ENCODE measurements at regions not wholly inside any gene's neighbourhood (a gene's known extent, or its start where the extent isn't known, plus 50 kb on each side); places are given as distances from the start of the nearest gene placed in this dataset.

GRCh38 chr10:133006806-133007205 lies 64.4 kb upstream of the CFAP46 start:
- Histone ChIP-seq H3K36me3 (replicated peaks in 1 of 2; ENCODE audit: control insufficient read depth in 1 of 2, insufficient read depth in 2 of 2, low read length in 1 of 2) (no peaks in the 10 kb centered on the region), H3K9me2 (no peaks in the 10 kb centered on the region), H4K20me1 (ENCODE audit: insufficient read depth) (no peaks in the 10 kb centered on the region), H3K9ac (no peak overlapping the region), H3K9me3 (no peaks in the 10 kb centered on the region), H3K4me1 (ENCODE audit: control insufficient read depth in 1 of 2, insufficient read depth in 2 of 2, low read depth in 1 of 2, low read length in 1 of 2) (no peaks in the 10 kb centered on the region), H3K79me2 (ENCODE audit: insufficient read depth) (no peaks in the 10 kb centered on the region), H3F3A (replicated peaks; ENCODE audit: insufficient read depth) (peaks cover 8% of the 10 kb centered on the region), H3K4me2 (no peak overlapping the region), H3K27ac (ENCODE audit: low read depth in 2 of 2, low read length in 1 of 2) (no peak overlapping the region), H3K27me3 (ENCODE audit: insufficient read depth) (no peaks in the 10 kb centered on the region), H2AFZ (ENCODE audit: low read depth) (no peak overlapping the region), H3K4me3 (ENCODE audit: low read depth in 2 of 2, low read length in 1 of 2) (no peak overlapping the region)
- POLR2A ChIA-PET, result no interaction called here
- WGBS (ENCODE audit: low lambda C conversion rate), result 77% methylated on average over 4 of the region's 18 CpGs
- CTCF ChIA-PET, result no interaction called here
- TF ChIP-seq CHD2 (IDR thresholded peaks at IDR 0.05; ENCODE audit: low read length, partially characterized antibody) (no peak), JUND (IDR thresholded peaks at IDR 0.05) (no peak), RCOR1 (IDR thresholded peaks at IDR 0.05; ENCODE audit: low read length) (no peak), MAX (IDR thresholded peaks at IDR 0.05; ENCODE audit: low read depth) (no peak), TAF1 (IDR thresholded peaks at IDR 0.05; ENCODE audit: borderline replicate concordance, low read depth, low read length) (no peak), NRF1 (IDR thresholded peaks at IDR 0.05; ENCODE audit: low read depth, low read length) (no peak), TCF12 (IDR thresholded peaks at IDR 0.05) (no peak), SIN3A (IDR thresholded peaks at IDR 0.05; ENCODE audit: borderline replicate concordance, low read depth, low read length) (no peak), IRF3 (IDR thresholded peaks at IDR 0.05; ENCODE audit: low read depth, low read length) (no peak)
- DNase-seq, result no peak

GRCh38 chr10:133006202-133006601 lies 63.8 kb upstream of the CFAP46 start:
- 27% methylated on average over 4 of the region's 10 CpGs for WGBS (ENCODE audit: low lambda C conversion rate)
- no peak for TF ChIP-seq FOXJ3 (CRISPR knock-in tag; IDR thresholded peaks at IDR 0.05)
- H3F3A ChIP-seq (replicated peaks; ENCODE audit: insufficient read depth), result peaks cover 5% of the 10 kb centered on the region
- H2AFZ ChIP-seq (ENCODE audit: low read depth), result no peak overlapping the region
- no peaks in the 10 kb centered on the region for H3K27me3 ChIP-seq (ENCODE audit: insufficient read depth)
- ChIA-PET CTCF (no interaction called here), POLR2A (no interaction called here)
- DNase-seq, result no peak
- H3K9me3 ChIP-seq, result no peaks in the 10 kb centered on the region
- H3K79me2 ChIP-seq (ENCODE audit: insufficient read depth), result no peaks in the 10 kb centered on the region
- no peak overlapping the region for H3K9ac ChIP-seq
- no peaks in the 10 kb centered on the region for H3K4me1 ChIP-seq (ENCODE audit: control insufficient read depth in 1 of 2, insufficient read depth in 2 of 2, low read depth in 1 of 2, low read length in 1 of 2)
- H3K4me2 ChIP-seq, result no peak overlapping the region
- no peaks in the 10 kb centered on the region for H3K9me2 ChIP-seq
- H3K36me3 ChIP-seq (replicated peaks in 1 of 2; ENCODE audit: control insufficient read depth in 1 of 2, insufficient read depth in 2 of 2, low read length in 1 of 2), result no peaks in the 10 kb centered on the region
- no peaks in the 10 kb centered on the region for H4K20me1 ChIP-seq (ENCODE audit: insufficient read depth)
- no peak overlapping the region for H3K27ac ChIP-seq (ENCODE audit: low read depth in 2 of 2, low read length in 1 of 2)
- H3K4me3 ChIP-seq (ENCODE audit: low read depth in 2 of 2, low read length in 1 of 2), result no peak overlapping the region

GRCh38 chr10:133004478-133004877 lies 62.1 kb upstream of the CFAP46 start:
- Histone ChIP-seq H3K9me2 (no peaks in the 10 kb centered on the region), H3K27me3 (ENCODE audit: insufficient read depth) (no peaks in the 10 kb centered on the region), H3K27ac (ENCODE audit: low read depth in 2 of 2, low read length in 1 of 2) (no peak overlapping the region), H3K4me2 (no peak overlapping the region), H3K9me3 (no peaks in the 10 kb centered on the region), H3K79me2 (ENCODE audit: insufficient read depth) (no peaks in the 10 kb centered on the region), H3K36me3 (replicated peaks in 1 of 2; ENCODE audit: control insufficient read depth in 1 of 2, insufficient read depth in 2 of 2, low read length in 1 of 2) (no peaks in the 10 kb centered on the region), H4K20me1 (ENCODE audit: insufficient read depth) (no peaks in the 10 kb centered on the region), H2AFZ (ENCODE audit: low read depth) (no peak overlapping the region), H3K9ac (no peak overlapping the region), H3F3A (replicated peaks; ENCODE audit: insufficient read depth) (no peaks in the 10 kb centered on the region), H3K4me3 (ENCODE audit: low read depth in 2 of 2, low read length in 1 of 2) (no peak overlapping the region), H3K4me1 (ENCODE audit: control insufficient read depth in 1 of 2, insufficient read depth in 2 of 2, low read depth in 1 of 2, low read length in 1 of 2) (no peaks in the 10 kb centered on the region)
- ChIA-PET POLR2A (no interaction called here), CTCF (no interaction called here)
- WGBS (ENCODE audit: low lambda C conversion rate), result 61% methylated on average over 9 of the region's 10 CpGs
- DNase-seq, result no peak
- TF ChIP-seq POLR2AphosphoS5 (IDR thresholded peaks at IDR 0.05; ENCODE audit: low read depth, low read length) (no peak), RFX5 (IDR thresholded peaks at IDR 0.05; ENCODE audit: low read length) (no peak), EP300 (IDR thresholded peaks at IDR 0.05; ENCODE audit: borderline replicate concordance in 1 of 2, low read depth in 1 of 2, low read length in 1 of 2) (no peak), TCF12 (IDR thresholded peaks at IDR 0.05) (no peak), RXRA (IDR thresholded peaks at IDR 0.05; ENCODE audit: borderline replicate concordance, low read depth) (no peak), NFIC (IDR thresholded peaks at IDR 0.05; ENCODE audit: borderline replicate concordance) (no peak), TAF1 (IDR thresholded peaks at IDR 0.05; ENCODE audit: borderline replicate concordance, low read depth, low read length) (no peak), REST (IDR thresholded peaks at IDR 0.05; ENCODE audit: low read depth, low read length) (no peak), YY1 (IDR thresholded peaks at IDR 0.05; ENCODE audit: low read depth) (no peak), FOSL2 (IDR thresholded peaks at IDR 0.05; ENCODE audit: borderline replicate concordance, low read depth) (no peak), USF1 (IDR thresholded peaks at IDR 0.05; ENCODE audit: borderline replicate concordance, low read depth) (no peak)

All from SK-N-SH (cell line).